Right lung (tissue), 2 donors: ENCODE measurements at regions not wholly inside any gene's neighbourhood (a gene's known extent, or its start where the extent isn't known, plus 50 kb on each side); places are given as distances from the start of the nearest gene placed in this dataset.
"Not testable (repeated sequence)": the region's sequence is repeated elsewhere in the genome, so short reads cannot be mapped to it uniquely, and the experiment has no call there.

Source experiments
- DNase-seq, 2 donors: peaks; one replicate each; pipeline ENCODE4 v3.0.0-alpha.2; 2013

- DNase-seq = no peak
These were observed 521.8 kb downstream of the RMST start for GRCh38 chr12:97984436-97984835.

GRCh38 chr12:97984974-97985580 lies 522.5 kb downstream of the RMST start:
- DNase-seq = no peak

- no peak for DNase-seq
These were observed 523.2 kb downstream of the RMST start for GRCh38 chr12:97985834-97986233.

- not testable (repeated sequence) for DNase-seq
These were observed 526.0 kb downstream of the RMST start for GRCh38 chr12:97988588-97988987.

- no peak for DNase-seq
These were observed 525.9 kb upstream of the TMPO start for GRCh38 chr12:97989366-97989940.

- no peak for DNase-seq
These were observed 520.5 kb upstream of the TMPO start for GRCh38 chr12:97994746-97995484.

GRCh38 chr12:97995559-97995958 lies 519.8 kb upstream of the TMPO start:
- no peak for DNase-seq

- no peak for DNase-seq
These were observed 514.0 kb upstream of the TMPO start for GRCh38 chr12:98001430-98001829.

- peak in 1 of 2 donors; percentile 21 for DNase-seq
These were observed 512.4 kb upstream of the TMPO start for GRCh38 chr12:98002887-98003493.

GRCh38 chr12:98007963-98008362 lies 507.4 kb upstream of the TMPO start:
- DNase-seq = no peak

- DNase-seq = no peak
These were observed 501.8 kb upstream of the TMPO start for GRCh38 chr12:98013560-98013959.

GRCh38 chr12:98018836-98019235 lies 496.6 kb upstream of the TMPO start:
- DNase-seq = no peak

GRCh38 chr12:98020376-98020775 lies 495.0 kb upstream of the TMPO start:
- DNase-seq = no peak

- no peak for DNase-seq
These were observed 492.4 kb upstream of the TMPO start for GRCh38 chr12:98022961-98023360.

GRCh38 chr12:98037401-98038140 lies 477.8 kb upstream of the TMPO start:
- DNase-seq = no peak

- DNase-seq = no peak
These were observed 472.7 kb upstream of the TMPO start for GRCh38 chr12:98042668-98043067.

- DNase-seq = no peak
These were observed 470.0 kb upstream of the TMPO start for GRCh38 chr12:98045395-98045794.

- no peak for DNase-seq
These were observed 467.1 kb upstream of the TMPO start for GRCh38 chr12:98048326-98048725.

GRCh38 chr12:98053202-98053601 lies 462.2 kb upstream of the TMPO start:
- DNase-seq = peak; percentile 2 to 5

GRCh38 chr12:98057701-98058100 lies 457.7 kb upstream of the TMPO start:
- DNase-seq = no peak

GRCh38 chr12:98058213-98058612 lies 457.2 kb upstream of the TMPO start:
- DNase-seq = no peak

GRCh38 chr12:98058838-98059237 lies 456.6 kb upstream of the TMPO start:
- no peak for DNase-seq
